ENCODE measurements at regions not wholly inside any gene's neighbourhood (a gene's known extent, or its start where the extent isn't known, plus 50 kb on each side); places are given as distances from the start of the nearest gene placed in this dataset.

DNA sequence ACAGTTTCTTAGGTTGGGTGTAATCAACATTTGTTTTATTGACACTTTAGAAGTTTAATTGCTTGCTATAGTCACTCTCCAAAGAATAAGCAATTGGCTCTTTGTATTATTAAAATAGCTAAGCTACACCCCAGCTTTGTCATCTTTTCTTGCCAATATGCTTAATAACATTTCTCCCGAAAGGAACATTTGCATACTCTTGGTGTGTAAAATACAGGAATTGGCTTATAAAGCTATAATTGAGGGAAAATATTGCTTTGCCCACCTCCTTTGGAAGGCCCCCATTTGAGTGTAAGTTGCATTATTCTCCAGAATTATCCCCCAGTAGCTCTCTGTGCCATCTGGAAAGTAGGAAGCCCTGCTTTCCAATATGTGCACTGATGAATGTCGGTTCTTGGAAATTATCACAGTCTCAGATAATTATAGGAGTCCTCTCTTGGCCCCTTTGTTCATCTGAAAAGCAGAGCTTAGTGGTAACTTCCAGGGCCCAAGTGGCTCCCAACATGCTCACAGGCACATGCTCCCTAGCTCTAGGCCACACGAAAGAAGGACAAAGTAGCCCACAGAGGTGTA is 92.4 kb upstream of the B3GAT2 start:
- no peaks in the 10 kb centered on the region for H3K36me3 ChIP-seq (ENCODE audit: control insufficient read depth, insufficient read depth, low read length)
- peaks cover 5% of the 10 kb centered on the region for H3K4me1 ChIP-seq (ENCODE audit: control insufficient read depth, insufficient read depth, low read length)
- no peak overlapping the region for H3K4me3 ChIP-seq (ENCODE audit: insufficient read depth, low read depth, low read length)
- WGBS, 2 experiments: 96 to 98% methylated on average over 3 of the region's 3 CpGs
- no peak overlapping the region for H3K27ac ChIP-seq (ENCODE audit: insufficient read depth, low read depth, low read length, poor library complexity, severe bottlenecking)
- no peaks in the 10 kb centered on the region for H3K27me3 ChIP-seq (ENCODE audit: control insufficient read depth, insufficient read depth, low read length, poor library complexity, severe bottlenecking)
- H3K9me3 ChIP-seq (ENCODE audit: control insufficient read depth, low read length): no peaks in the 10 kb centered on the region

DNA sequence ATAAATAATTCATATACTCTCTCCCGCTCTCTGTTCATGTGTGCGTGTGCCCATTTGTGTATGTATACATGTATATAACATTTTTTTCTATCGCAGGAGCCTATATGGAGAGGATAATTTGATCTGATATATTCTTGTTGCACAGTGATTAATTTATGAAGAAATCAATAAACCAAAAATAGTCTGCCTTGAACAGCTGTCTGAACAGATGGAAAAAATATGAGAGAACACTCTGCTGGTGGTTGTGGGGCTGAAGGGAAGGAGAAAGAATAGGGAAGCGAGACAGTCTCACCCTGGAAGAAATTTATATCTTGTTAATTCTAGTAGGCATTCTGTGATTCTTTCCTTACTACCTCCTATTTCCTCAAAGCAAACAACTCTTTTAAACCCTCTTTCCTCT is 96.6 kb upstream of the B3GAT2 start:
- WGBS, 2 experiments: 94% methylated on average over 2 of the region's 4 CpGs; no CpG with 5 or more reads in 1 of the 2 experiments
- Histone ChIP-seq H3K4me3 (ENCODE audit: insufficient read depth, low read depth, low read length) (no peak overlapping the region), H3K27ac (ENCODE audit: insufficient read depth, low read depth, low read length, poor library complexity, severe bottlenecking) (no peak overlapping the region), H3K9me3 (ENCODE audit: control insufficient read depth, low read length) (no peaks in the 10 kb centered on the region), H3K27me3 (ENCODE audit: control insufficient read depth, insufficient read depth, low read length, poor library complexity, severe bottlenecking) (no peaks in the 10 kb centered on the region), H3K4me1 (ENCODE audit: control insufficient read depth, insufficient read depth, low read length) (no peaks in the 10 kb centered on the region), H3K36me3 (ENCODE audit: control insufficient read depth, insufficient read depth, low read length) (no peaks in the 10 kb centered on the region)

- no peaks in the 10 kb centered on the region for H3K27me3 ChIP-seq (ENCODE audit: control insufficient read depth, insufficient read depth, low read length, poor library complexity, severe bottlenecking)
- H3K27ac ChIP-seq (ENCODE audit: insufficient read depth, low read depth, low read length, poor library complexity, severe bottlenecking): no peak overlapping the region
- no peak overlapping the region for H3K4me3 ChIP-seq (ENCODE audit: insufficient read depth, low read depth, low read length)
- H3K9me3 ChIP-seq (ENCODE audit: control insufficient read depth, low read length): no peaks in the 10 kb centered on the region
- H3K36me3 ChIP-seq (ENCODE audit: control insufficient read depth, insufficient read depth, low read length): no peaks in the 10 kb centered on the region
- no peaks in the 10 kb centered on the region for H3K4me1 ChIP-seq (ENCODE audit: control insufficient read depth, insufficient read depth, low read length)
- WGBS, 2 experiments: 44 to 50% methylated on average over 2 of the region's 2 CpGs
These were observed 99.8 kb upstream of the B3GAT2 start for GRCh38 chr6:71056656-71057055.

GRCh38 chr6:71066153-71066552 is 109.3 kb upstream of the B3GAT2 start:
- Histone ChIP-seq H3K36me3 (ENCODE audit: control insufficient read depth, insufficient read depth, low read length) (no peaks in the 10 kb centered on the region), H3K27ac (ENCODE audit: insufficient read depth, low read depth, low read length, poor library complexity, severe bottlenecking) (no peak overlapping the region), H3K4me1 (ENCODE audit: control insufficient read depth, insufficient read depth, low read length) (no peaks in the 10 kb centered on the region), H3K4me3 (ENCODE audit: insufficient read depth, low read depth, low read length) (no peak overlapping the region), H3K27me3 (ENCODE audit: control insufficient read depth, insufficient read depth, low read length, poor library complexity, severe bottlenecking) (no peaks in the 10 kb centered on the region), H3K9me3 (ENCODE audit: control insufficient read depth, low read length) (no peaks in the 10 kb centered on the region)
- WGBS, 2 experiments: 78% methylated on average over 1 of the region's 1 CpG; no CpG with 5 or more reads in 1 of the 2 experiments

DNA sequence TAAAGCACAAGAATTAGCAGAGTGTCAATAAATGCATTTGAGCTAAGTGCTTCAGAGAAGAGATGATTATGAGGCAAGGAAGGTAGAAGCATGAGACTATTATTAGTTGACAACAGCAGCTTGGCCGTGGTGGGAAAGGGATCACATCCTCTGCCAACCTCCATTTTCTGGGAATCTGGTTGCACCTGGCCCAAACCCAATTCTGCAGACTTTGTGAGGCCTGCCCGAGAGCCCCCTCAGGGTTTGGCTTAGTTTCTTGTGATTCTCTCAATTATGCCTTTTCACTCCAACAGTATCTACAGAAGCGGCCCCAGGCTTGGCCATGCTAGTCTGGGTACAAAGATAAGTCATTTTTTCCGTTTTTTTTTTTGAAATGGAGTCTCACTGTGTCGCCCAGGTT is 111.0 kb upstream of the B3GAT2 start:
- Histone ChIP-seq H3K4me3 (ENCODE audit: insufficient read depth, low read depth, low read length) (no peak overlapping the region), H3K27me3 (ENCODE audit: control insufficient read depth, insufficient read depth, low read length, poor library complexity, severe bottlenecking) (no peaks in the 10 kb centered on the region), H3K9me3 (ENCODE audit: control insufficient read depth, low read length) (no peaks in the 10 kb centered on the region), H3K36me3 (ENCODE audit: control insufficient read depth, insufficient read depth, low read length) (no peaks in the 10 kb centered on the region), H3K27ac (ENCODE audit: insufficient read depth, low read depth, low read length, poor library complexity, severe bottlenecking) (no peak overlapping the region), H3K4me1 (ENCODE audit: control insufficient read depth, insufficient read depth, low read length) (no peaks in the 10 kb centered on the region)
- 95 to 96% methylated on average over 5 of the region's 5 CpGs for WGBS, 2 experiments

GRCh38 chr6:71072508-71072907 is 115.6 kb upstream of the B3GAT2 start:
- Histone ChIP-seq H3K36me3 (ENCODE audit: control insufficient read depth, insufficient read depth, low read length) (no peaks in the 10 kb centered on the region), H3K4me1 (ENCODE audit: control insufficient read depth, insufficient read depth, low read length) (no peaks in the 10 kb centered on the region), H3K4me3 (ENCODE audit: insufficient read depth, low read depth, low read length) (no peak overlapping the region), H3K27me3 (ENCODE audit: control insufficient read depth, insufficient read depth, low read length, poor library complexity, severe bottlenecking) (no peaks in the 10 kb centered on the region), H3K9me3 (ENCODE audit: control insufficient read depth, low read length) (no peaks in the 10 kb centered on the region), H3K27ac (ENCODE audit: insufficient read depth, low read depth, low read length, poor library complexity, severe bottlenecking) (no peak overlapping the region)
- WGBS, 2 experiments: 74 to 76% methylated on average over 3 of the region's 3 CpGs

- Histone ChIP-seq H3K9me3 (ENCODE audit: control insufficient read depth, low read length) (no peaks in the 10 kb centered on the region), H3K36me3 (ENCODE audit: control insufficient read depth, insufficient read depth, low read length) (no peaks in the 10 kb centered on the region), H3K4me1 (ENCODE audit: control insufficient read depth, insufficient read depth, low read length) (no peaks in the 10 kb centered on the region), H3K27ac (ENCODE audit: insufficient read depth, low read depth, low read length, poor library complexity, severe bottlenecking) (no peak overlapping the region), H3K4me3 (ENCODE audit: insufficient read depth, low read depth, low read length) (no peak overlapping the region), H3K27me3 (ENCODE audit: control insufficient read depth, insufficient read depth, low read length, poor library complexity, severe bottlenecking) (no peaks in the 10 kb centered on the region)
- 100% methylated on average over 2 of the region's 2 CpGs; no CpG with 5 or more reads in 1 of the 2 experiments for WGBS, 2 experiments
These were observed 120.8 kb upstream of the B3GAT2 start for GRCh38 chr6:71077655-71078054.

- Histone ChIP-seq H3K4me3 (ENCODE audit: insufficient read depth, low read depth, low read length) (no peak overlapping the region), H3K27me3 (ENCODE audit: control insufficient read depth, insufficient read depth, low read length, poor library complexity, severe bottlenecking) (no peaks in the 10 kb centered on the region), H3K4me1 (ENCODE audit: control insufficient read depth, insufficient read depth, low read length) (no peaks in the 10 kb centered on the region), H3K27ac (ENCODE audit: insufficient read depth, low read depth, low read length, poor library complexity, severe bottlenecking) (no peak overlapping the region), H3K9me3 (ENCODE audit: control insufficient read depth, low read length) (no peaks in the 10 kb centered on the region), H3K36me3 (ENCODE audit: control insufficient read depth, insufficient read depth, low read length) (no peaks in the 10 kb centered on the region)
- WGBS, 2 experiments: 96 to 100% methylated on average over 1 of the region's 1 CpG
These were observed 122.8 kb upstream of the B3GAT2 start for GRCh38 chr6:71079677-71080076.

DNA sequence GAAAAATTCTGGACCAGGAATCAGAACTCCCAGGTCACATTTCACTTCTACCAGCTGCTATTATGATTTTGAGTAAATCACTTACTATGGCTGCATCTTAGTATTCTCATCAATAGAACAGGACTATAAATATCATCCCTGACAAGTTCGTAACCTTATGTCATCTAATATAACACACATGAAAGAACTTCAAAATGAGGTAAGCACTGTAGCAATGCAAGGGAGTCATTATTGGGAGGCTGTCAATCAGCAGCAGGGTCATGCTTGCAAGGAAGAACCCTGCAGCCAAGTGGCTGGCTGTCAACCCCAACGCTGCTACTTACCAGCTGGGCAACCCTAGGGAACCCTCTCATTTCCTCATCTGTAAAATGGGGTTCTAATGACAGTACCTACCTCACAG is 123.3 kb upstream of the B3GAT2 start:
- Histone ChIP-seq H3K27me3 (ENCODE audit: control insufficient read depth, insufficient read depth, low read length, poor library complexity, severe bottlenecking) (no peaks in the 10 kb centered on the region), H3K27ac (ENCODE audit: insufficient read depth, low read depth, low read length, poor library complexity, severe bottlenecking) (no peak overlapping the region)
- 92 to 95% methylated on average over 2 of the region's 2 CpGs for WGBS, 2 experiments

DNA sequence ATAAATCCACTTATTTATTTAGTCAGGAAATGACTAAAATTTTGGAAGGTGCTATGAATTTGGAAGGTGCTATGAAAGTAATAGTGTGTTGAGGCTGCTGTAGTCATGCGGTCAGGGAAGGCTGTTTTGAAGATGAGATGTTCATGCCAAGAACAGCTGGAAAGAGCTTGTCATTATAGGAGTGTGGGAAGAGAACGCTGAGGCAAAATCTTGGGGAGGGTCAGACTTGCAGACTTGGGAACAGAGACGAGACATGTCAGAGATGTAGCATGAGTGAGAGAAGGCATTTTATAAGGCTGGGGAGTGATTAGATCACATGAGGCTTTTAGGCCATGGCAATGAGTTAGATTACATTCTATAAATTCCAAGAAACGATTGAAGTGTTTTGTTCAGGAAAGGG is 124.0 kb upstream of the B3GAT2 start:
- no peak overlapping the region for H3K27ac ChIP-seq (ENCODE audit: insufficient read depth, low read depth, low read length, poor library complexity, severe bottlenecking)
- H3K27me3 ChIP-seq (ENCODE audit: control insufficient read depth, insufficient read depth, low read length, poor library complexity, severe bottlenecking): no peaks in the 10 kb centered on the region
- no peak overlapping the region for H3K4me3 ChIP-seq (ENCODE audit: insufficient read depth, low read depth, low read length)
- H3K9me3 ChIP-seq (ENCODE audit: control insufficient read depth, low read length): no peaks in the 10 kb centered on the region
- H3K4me1 ChIP-seq (ENCODE audit: control insufficient read depth, insufficient read depth, low read length): no peaks in the 10 kb centered on the region
- WGBS, 2 experiments: 81 to 83% methylated on average over 4 of the region's 4 CpGs
- H3K36me3 ChIP-seq (ENCODE audit: control insufficient read depth, insufficient read depth, low read length): no peaks in the 10 kb centered on the region

More for the DNA sequence above, 123.3 kb upstream of the B3GAT2 start:
- Histone ChIP-seq H3K9me3 (ENCODE audit: control insufficient read depth, low read length) (no peaks in the 10 kb centered on the region), H3K4me1 (ENCODE audit: control insufficient read depth, insufficient read depth, low read length) (no peaks in the 10 kb centered on the region), H3K36me3 (ENCODE audit: control insufficient read depth, insufficient read depth, low read length) (no peaks in the 10 kb centered on the region), H3K4me3 (ENCODE audit: insufficient read depth, low read depth, low read length) (no peak overlapping the region)
